ENCODE measurements at regions not wholly inside any gene's neighbourhood (a gene's known extent, or its start where the extent isn't known, plus 50 kb on each side); places are given as distances from the start of the nearest gene placed in this dataset.

GRCh38 chr15:70492240-70493177 is 270.8 kb downstream of the UACA start:
- no peaks in the 10 kb centered on the region for H3K36me3 ChIP-seq
- DNase-seq = no peak
- H3K27me3 ChIP-seq (ENCODE audit: insufficient read depth, low read depth, severe bottlenecking) = no peaks in the 10 kb centered on the region
- no peaks in the 10 kb centered on the region for H3K9me3 ChIP-seq (ENCODE audit: severe bottlenecking)
- TF ChIP-seq CTCF (IDR thresholded peaks at IDR 0.05; ENCODE audit: low read depth, low read length) = no peak
- no peak overlapping the region for H3K27ac ChIP-seq
- H3K4me3 ChIP-seq (ENCODE audit: low read depth, low read length) = no peak overlapping the region

- Histone ChIP-seq H3K9me3 (ENCODE audit: severe bottlenecking) (no peaks in the 10 kb centered on the region), H3K4me3 (ENCODE audit: low read depth, low read length) (no peak overlapping the region), H3K36me3 (no peaks in the 10 kb centered on the region), H3K27ac (no peak overlapping the region), H3K27me3 (ENCODE audit: insufficient read depth, low read depth, severe bottlenecking) (no peaks in the 10 kb centered on the region)
- DNase-seq = no peak
- TF ChIP-seq CTCF (IDR thresholded peaks at IDR 0.05; ENCODE audit: low read depth, low read length) = no peak
These were observed 271.7 kb downstream of the UACA start for GRCh38 chr15:70491641-70492040.

- Histone ChIP-seq H3K4me3 (ENCODE audit: low read depth, low read length) (no peak overlapping the region), H3K36me3 (no peaks in the 10 kb centered on the region), H3K9me3 (ENCODE audit: severe bottlenecking) (no peaks in the 10 kb centered on the region), H3K27ac (no peak overlapping the region), H3K27me3 (ENCODE audit: insufficient read depth, low read depth, severe bottlenecking) (no peaks in the 10 kb centered on the region)
- DNase-seq = peak; percentile 44
- TF ChIP-seq CTCF (IDR thresholded peaks at IDR 0.05; ENCODE audit: low read depth, low read length) = no peak
These were observed 272.1 kb downstream of the UACA start for GRCh38 chr15:70491201-70491621.

- DNase-seq = no peak
- no peak overlapping the region for H3K4me3 ChIP-seq (ENCODE audit: low read depth, low read length)
- no peaks in the 10 kb centered on the region for H3K9me3 ChIP-seq (ENCODE audit: severe bottlenecking)
- no peaks in the 10 kb centered on the region for H3K36me3 ChIP-seq
- H3K27me3 ChIP-seq (ENCODE audit: insufficient read depth, low read depth, severe bottlenecking) = no peaks in the 10 kb centered on the region
- no peak for TF ChIP-seq CTCF (IDR thresholded peaks at IDR 0.05; ENCODE audit: low read depth, low read length)
- H3K27ac ChIP-seq = no peak overlapping the region
These were observed 272.6 kb downstream of the UACA start for GRCh38 chr15:70490838-70491155.

- no peak overlapping the region for H3K27ac ChIP-seq
- TF ChIP-seq CTCF (IDR thresholded peaks at IDR 0.05; ENCODE audit: low read depth, low read length) = no peak
- no peaks in the 10 kb centered on the region for H3K36me3 ChIP-seq
- no peak overlapping the region for H3K4me3 ChIP-seq (ENCODE audit: low read depth, low read length)
- H3K9me3 ChIP-seq (ENCODE audit: severe bottlenecking) = no peaks in the 10 kb centered on the region
- H3K27me3 ChIP-seq (ENCODE audit: insufficient read depth, low read depth, severe bottlenecking) = no peaks in the 10 kb centered on the region
- DNase-seq = no peak
These were observed 273.1 kb downstream of the UACA start for GRCh38 chr15:70490148-70490837.

All from WERI-Rb-1 (cell line).